Karpas-422 (cell line): ENCODE measurements at regions not wholly inside any gene's neighbourhood (a gene's known extent, or its start where the extent isn't known, plus 50 kb on each side); places are given as distances from the start of the nearest gene placed in this dataset.

ENCODE experiments used
- DNase-seq: peaks from one replicate; pipeline ENCODE4 v3.0.0-alpha.2; 2015
- H2AFZ ChIP-seq: fragments of 200-600 bp; sonication (generic); 2 replicates; pipeline ENCODE4 v1.6.1; 2014; ENCODE audit warnings: antibody characterized with exemption, low read length, mixed read lengths
- H3K27ac ChIP-seq: fragments of 200-600 bp; sonication (generic); 2 replicates; pipeline ENCODE4 v1.5.1; 2014; ENCODE audit warnings: mild to moderate bottlenecking, low read length, moderate library complexity
- H3K27me3 ChIP-seq: fragments of 200-600 bp; sonication (generic); 2 replicates; pipeline ENCODE4 v1.6.1; 2014; ENCODE audit warnings: low read length, mixed read lengths
- H3K36me3 ChIP-seq: fragments of 200-600 bp; sonication (generic); 2 replicates; pipeline ENCODE4 v1.6.1; 2014; ENCODE audit warnings: low read length, mixed read lengths; ENCODE audit not compliant: insufficient read depth
- H3K4me1 ChIP-seq: fragments of 200-600 bp; sonication (generic); 2 replicates; pipeline ENCODE4 v1.6.1; 2014; ENCODE audit warnings: mild to moderate bottlenecking, low read length, mixed read lengths
- H3K4me2 ChIP-seq: fragments of 200-600 bp; sonication (generic); 2 replicates; pipeline ENCODE4 v1.6.1; 2014; ENCODE audit warnings: low read length, low read depth, mild to moderate bottlenecking; ENCODE audit not compliant: poor library complexity, severe bottlenecking
- H3K4me3 ChIP-seq: fragments of 200-600 bp; sonication (generic); 2 replicates; pipeline ENCODE4 v1.5.1; 2014; ENCODE audit warnings: mild to moderate bottlenecking, antibody characterized with exemption, low read length, mixed read lengths
- H3K79me2 ChIP-seq: fragments of 200-600 bp; sonication (generic); 2 replicates; pipeline ENCODE4 v1.6.1; 2014; ENCODE audit warnings: mild to moderate bottlenecking, low read length, mixed read lengths
- H3K9ac ChIP-seq: fragments of 200-600 bp; sonication (generic); 2 replicates; pipeline ENCODE4 v1.6.0; 2014; ENCODE audit warnings: low read length
- H3K9me2 ChIP-seq: fragments of 200-600 bp; sonication (generic), shearing (Covaris generic); replicated peaks from 2 replicates; pipeline ENCODE4 v1.6.0; 2014; ENCODE audit warnings: mild to moderate bottlenecking, low read length, moderate library complexity; ENCODE audit not compliant: insufficient read depth
- H3K9me3 ChIP-seq: fragments of 300-700, 200-600 bp; sonication (generic); 2 replicates; pipeline ENCODE4 v1.6.1; 2014; ENCODE audit warnings: low read length, mixed read lengths
- H4K20me1 ChIP-seq: fragments of 200-600 bp; sonication (generic); 2 replicates; pipeline ENCODE4 v1.6.1; 2014; ENCODE audit warnings: mild to moderate bottlenecking, antibody characterized with exemption, low read length, low read depth; ENCODE audit not compliant: insufficient read depth

DNA sequence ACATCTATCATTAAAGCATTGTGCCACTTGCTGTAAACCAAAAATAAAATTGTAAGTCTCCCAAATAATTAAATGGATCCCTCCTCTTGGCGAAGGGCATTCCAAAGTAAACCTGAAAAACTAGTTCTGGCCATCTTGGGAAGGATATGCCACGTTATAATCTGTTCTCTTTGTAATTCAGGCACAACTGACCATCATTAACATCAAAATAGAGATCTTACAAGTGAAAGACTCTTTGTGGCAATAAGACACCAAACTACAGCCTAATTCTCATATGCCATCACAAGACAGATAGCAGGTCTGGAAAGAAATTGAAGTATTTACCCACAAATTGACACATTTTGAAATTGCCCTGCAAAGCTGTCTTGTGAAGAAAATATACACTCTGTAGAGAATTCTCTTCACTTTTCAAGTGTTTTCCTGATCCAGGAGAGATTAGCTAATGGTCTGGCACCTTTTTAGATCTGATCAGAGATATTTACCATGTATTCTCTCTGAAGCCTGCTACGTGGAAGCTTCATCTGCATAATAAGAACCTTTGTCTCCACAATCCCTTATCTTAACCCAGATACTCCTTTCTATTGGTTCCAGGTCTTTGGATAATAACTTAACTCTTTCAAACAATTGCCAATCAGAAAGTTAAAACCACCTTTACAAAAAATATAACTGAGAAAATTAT, 630.4 kb upstream of the CCDC179 start:
- Histone ChIP-seq H3K27me3 (no peaks in the 10 kb centered on the region), H3K4me2 (no peak overlapping the region), H3K79me2 (no peaks in the 10 kb centered on the region), H3K36me3 (no peaks in the 10 kb centered on the region), H3K9ac (no peak overlapping the region), H3K9me2 (no peaks in the 10 kb centered on the region), H3K27ac (no peak overlapping the region), H3K4me1 (no peaks in the 10 kb centered on the region), H2AFZ (no peak overlapping the region), H3K4me3 (no peak overlapping the region), H3K9me3 (peaks cover 5% of the 10 kb centered on the region; the same call in 1 of the 2 replicates), H4K20me1 (no peaks in the 10 kb centered on the region)
- DNase-seq, result no peak

DNA sequence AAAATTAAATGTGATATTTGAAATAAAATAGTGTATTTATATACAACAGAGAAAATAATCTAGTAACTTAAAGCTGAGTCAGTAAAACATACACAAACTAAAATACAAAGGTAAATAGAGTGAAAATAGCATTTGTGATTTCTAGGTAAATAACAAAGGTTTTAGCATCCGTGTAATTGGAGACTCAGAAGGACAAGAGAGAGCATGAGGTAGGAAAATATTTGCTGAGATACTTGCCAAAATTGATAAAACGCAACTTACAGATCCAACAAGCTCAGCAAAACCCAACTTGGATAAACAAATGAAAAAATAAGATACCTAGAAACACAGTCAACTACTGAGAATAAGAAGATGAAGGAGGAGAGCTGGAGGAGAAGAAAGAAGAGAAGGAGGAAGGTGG, 634.7 kb upstream of the CCDC179 start:
- Histone ChIP-seq H3K9me3 (peaks cover 7% of the 10 kb centered on the region), H3K4me1 (no peaks in the 10 kb centered on the region), H3K27me3 (no peaks in the 10 kb centered on the region), H2AFZ (no peak overlapping the region), H4K20me1 (no peaks in the 10 kb centered on the region), H3K4me3 (no peak overlapping the region), H3K9ac (no peak overlapping the region), H3K27ac (no peak overlapping the region), H3K9me2 (no peaks in the 10 kb centered on the region), H3K36me3 (no peaks in the 10 kb centered on the region), H3K79me2 (no peaks in the 10 kb centered on the region), H3K4me2 (no peak overlapping the region)
- DNase-seq, result no peak

DNA sequence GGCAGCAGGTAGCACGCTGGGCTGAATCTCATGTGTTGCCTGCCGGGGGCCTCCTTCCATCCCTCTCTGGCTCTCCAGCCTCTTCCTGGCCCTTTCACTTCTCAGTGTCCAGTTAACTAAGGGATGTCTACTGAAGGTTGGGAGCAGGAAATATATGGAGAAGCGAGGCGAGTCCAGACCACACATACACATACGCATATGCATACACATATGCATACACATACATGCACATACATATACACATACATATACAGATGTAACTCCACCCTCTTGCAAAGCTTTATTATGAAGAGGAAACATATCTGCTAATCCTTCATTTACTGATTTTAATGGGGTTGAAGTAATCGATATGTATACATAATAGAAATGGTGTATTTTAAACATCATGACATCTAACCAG, 636.1 kb upstream of the CCDC179 start:
- H3K9me2 ChIP-seq, result no peaks in the 10 kb centered on the region
- DNase-seq, result no peak
- no peaks in the 10 kb centered on the region for H3K79me2 ChIP-seq
- no peaks in the 10 kb centered on the region for H4K20me1 ChIP-seq
- H3K36me3 ChIP-seq, result no peaks in the 10 kb centered on the region
- no peak overlapping the region for H2AFZ ChIP-seq
- no peak overlapping the region for H3K4me2 ChIP-seq
- no peak overlapping the region for H3K4me3 ChIP-seq
- H3K27ac ChIP-seq, result no peak overlapping the region
- H3K4me1 ChIP-seq, result no peaks in the 10 kb centered on the region
- peaks cover 7% of the 10 kb centered on the region for H3K9me3 ChIP-seq
- no peak overlapping the region for H3K9ac ChIP-seq
- H3K27me3 ChIP-seq, result no peaks in the 10 kb centered on the region

DNA sequence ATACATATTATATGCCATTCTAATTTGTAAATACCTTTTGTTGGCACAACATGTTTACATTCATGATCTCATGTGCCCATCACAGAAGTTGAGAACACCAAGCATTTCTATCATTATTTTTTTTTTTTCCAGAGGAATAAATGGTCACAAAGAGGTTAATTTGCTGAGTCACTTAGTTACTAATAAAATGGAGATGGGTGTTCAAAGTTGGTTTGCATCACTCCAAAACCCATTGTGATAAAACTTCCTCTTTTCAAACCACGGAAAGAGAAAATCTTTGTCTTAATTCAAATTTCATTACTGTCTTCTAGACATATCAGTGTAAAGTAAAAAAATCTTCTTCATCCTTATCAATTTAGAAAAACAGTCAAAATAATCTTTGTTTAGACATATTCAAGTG, 636.8 kb upstream of the CCDC179 start:
- Histone ChIP-seq H3K79me2 (no peaks in the 10 kb centered on the region), H3K4me2 (no peak overlapping the region), H3K9me2 (no peaks in the 10 kb centered on the region), H3K27me3 (no peaks in the 10 kb centered on the region), H3K4me3 (no peak overlapping the region), H4K20me1 (no peaks in the 10 kb centered on the region), H3K36me3 (no peaks in the 10 kb centered on the region), H3K4me1 (no peaks in the 10 kb centered on the region), H3K27ac (no peak overlapping the region), H3K9me3 (peaks cover 7% of the 10 kb centered on the region), H3K9ac (no peak overlapping the region), H2AFZ (no peak overlapping the region)
- DNase-seq, result no peak

DNA sequence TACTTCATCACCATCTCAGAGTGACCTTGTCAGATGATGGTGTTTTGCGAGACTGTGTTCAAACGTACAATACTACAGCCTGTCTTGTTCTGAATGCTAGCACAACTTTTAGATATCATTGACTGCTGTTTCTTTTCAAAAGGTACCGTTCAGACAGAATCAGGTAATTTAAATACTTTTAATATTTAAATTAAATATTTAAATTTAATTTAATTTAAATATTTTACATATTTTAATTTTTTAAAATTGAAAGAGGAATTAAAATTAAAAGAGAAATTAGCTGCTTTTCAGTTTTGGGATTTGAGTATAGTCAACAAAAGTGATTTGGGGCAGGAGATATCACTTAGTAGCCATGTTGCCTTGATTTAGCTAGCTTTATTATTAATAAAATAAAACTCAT, 642.1 kb upstream of the CCDC179 start:
- Histone ChIP-seq H3K9ac (no peak overlapping the region), H3K9me3 (peaks cover 15% of the 10 kb centered on the region), H3K4me1 (no peaks in the 10 kb centered on the region), H3K4me3 (no peak overlapping the region), H2AFZ (no peak overlapping the region), H3K36me3 (no peaks in the 10 kb centered on the region), H3K79me2 (no peaks in the 10 kb centered on the region), H4K20me1 (no peaks in the 10 kb centered on the region), H3K27me3 (no peaks in the 10 kb centered on the region), H3K4me2 (no peak overlapping the region), H3K27ac (no peak overlapping the region), H3K9me2 (no peaks in the 10 kb centered on the region)
- DNase-seq, result no peak

DNA sequence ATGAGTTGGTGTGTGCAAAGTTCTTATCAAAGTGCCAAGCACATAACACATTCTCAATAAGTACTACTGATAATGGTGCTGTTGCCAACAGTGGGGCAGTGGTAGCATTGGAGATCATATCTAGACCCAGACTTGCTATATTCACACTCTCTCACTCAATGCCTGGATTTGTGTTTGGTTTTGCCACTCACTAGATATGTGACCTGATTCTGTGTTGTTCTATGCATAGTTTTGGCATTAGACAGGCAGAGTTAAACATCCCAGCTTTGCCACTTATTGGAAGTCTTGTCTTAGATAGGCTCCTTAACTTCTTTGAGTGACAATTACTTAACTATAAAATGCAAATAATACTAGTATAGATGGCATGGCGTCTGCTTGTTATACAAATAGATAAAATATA, 642.6 kb upstream of the CCDC179 start:
- no peaks in the 10 kb centered on the region for H3K9me2 ChIP-seq
- H3K27ac ChIP-seq, result no peak overlapping the region
- no peaks in the 10 kb centered on the region for H3K27me3 ChIP-seq
- peaks cover 15% of the 10 kb centered on the region for H3K9me3 ChIP-seq
- no peaks in the 10 kb centered on the region for H3K79me2 ChIP-seq
- no peak overlapping the region for H3K4me2 ChIP-seq
- DNase-seq, result no peak
- no peak overlapping the region for H3K9ac ChIP-seq
- no peaks in the 10 kb centered on the region for H3K4me1 ChIP-seq
- H3K36me3 ChIP-seq, result no peaks in the 10 kb centered on the region
- H4K20me1 ChIP-seq, result no peaks in the 10 kb centered on the region
- H3K4me3 ChIP-seq, result no peak overlapping the region
- H2AFZ ChIP-seq, result no peak overlapping the region

DNA sequence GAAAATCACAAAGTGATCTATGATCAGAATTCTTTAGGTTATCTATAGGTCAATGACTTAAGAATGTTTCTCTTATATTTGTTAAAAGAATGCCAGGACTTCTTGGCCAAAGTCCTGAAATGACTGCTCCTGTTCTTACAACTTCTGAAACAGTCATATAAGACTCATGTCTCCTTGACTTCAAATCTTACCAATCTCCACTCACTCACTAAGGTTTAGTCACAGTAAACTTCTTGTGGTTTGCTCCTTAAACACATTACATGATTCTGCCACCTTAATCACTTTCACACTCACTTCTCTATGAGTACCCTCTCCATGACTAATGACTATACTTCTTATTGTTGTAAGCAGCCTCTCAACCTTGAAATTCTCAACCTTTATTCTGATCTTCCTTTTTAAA, 648.7 kb upstream of the CCDC179 start:
- DNase-seq, result no peak
- no peak overlapping the region for H2AFZ ChIP-seq
- H3K4me1 ChIP-seq, result no peaks in the 10 kb centered on the region
- H3K9me2 ChIP-seq, result no peaks in the 10 kb centered on the region
- H4K20me1 ChIP-seq, result no peaks in the 10 kb centered on the region
- no peak overlapping the region for H3K4me3 ChIP-seq
- H3K9ac ChIP-seq, result no peak overlapping the region
- no peaks in the 10 kb centered on the region for H3K79me2 ChIP-seq
- H3K36me3 ChIP-seq, result no peaks in the 10 kb centered on the region
- H3K27ac ChIP-seq, result no peak overlapping the region
- H3K27me3 ChIP-seq, result no peaks in the 10 kb centered on the region
- peaks cover 8% of the 10 kb centered on the region for H3K9me3 ChIP-seq
- H3K4me2 ChIP-seq, result no peak overlapping the region

DNA sequence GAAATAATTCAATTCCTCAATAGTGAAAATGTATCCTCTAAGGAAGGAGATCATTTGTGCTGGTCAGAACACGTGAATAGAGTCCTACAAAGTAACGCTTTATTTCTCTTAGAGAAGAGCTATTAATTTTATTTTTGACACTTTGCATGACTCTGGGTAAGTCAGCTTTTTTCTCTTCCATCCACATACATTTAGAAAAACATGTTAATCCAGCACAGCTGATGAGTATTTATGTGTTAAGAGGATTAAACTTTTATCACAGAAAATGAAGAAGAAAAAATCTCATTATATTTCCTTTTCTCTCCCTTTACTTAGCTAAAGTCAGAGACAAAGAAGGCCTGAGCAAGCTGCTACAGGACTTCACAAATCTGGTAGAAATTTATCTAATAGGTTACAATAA, 649.5 kb upstream of the CCDC179 start:
- Histone ChIP-seq H3K4me1 (no peaks in the 10 kb centered on the region), H3K9ac (no peak overlapping the region), H3K27ac (no peak overlapping the region), H3K9me3 (peaks cover 11% of the 10 kb centered on the region), H3K9me2 (no peaks in the 10 kb centered on the region), H3K4me2 (no peak overlapping the region), H3K27me3 (no peaks in the 10 kb centered on the region), H4K20me1 (no peaks in the 10 kb centered on the region), H3K79me2 (no peaks in the 10 kb centered on the region), H3K4me3 (no peak overlapping the region), H3K36me3 (no peaks in the 10 kb centered on the region), H2AFZ (no peak overlapping the region)
- no peak for DNase-seq

DNA sequence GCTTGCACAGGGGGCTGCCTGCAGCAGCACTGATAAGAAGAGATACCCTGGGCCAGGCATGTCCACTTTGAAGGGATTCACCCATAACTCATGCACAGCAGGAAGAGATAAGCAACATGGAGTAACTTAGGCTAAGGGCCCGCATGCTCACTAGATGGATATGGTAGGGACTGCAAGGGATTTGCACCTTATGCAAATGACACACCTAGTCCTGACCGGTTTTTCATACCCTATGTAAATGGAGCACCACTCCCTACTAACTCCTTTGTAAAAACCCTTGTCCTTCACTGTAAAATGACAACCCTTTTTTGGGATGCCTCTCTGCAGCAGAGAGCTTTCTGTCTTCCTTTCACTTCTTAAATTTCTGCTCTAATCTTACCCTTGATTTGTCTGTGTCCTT, 658.9 kb upstream of the CCDC179 start:
- H3K4me2 ChIP-seq, result no peak overlapping the region
- H4K20me1 ChIP-seq, result no peaks in the 10 kb centered on the region
- H2AFZ ChIP-seq, result no peak overlapping the region
- H3K27me3 ChIP-seq, result no peaks in the 10 kb centered on the region
- no peaks in the 10 kb centered on the region for H3K36me3 ChIP-seq
- peaks cover 28% of the 10 kb centered on the region for H3K9me3 ChIP-seq
- no peak overlapping the region for H3K9ac ChIP-seq
- H3K4me3 ChIP-seq, result no peak overlapping the region
- H3K79me2 ChIP-seq, result no peaks in the 10 kb centered on the region
- DNase-seq, result no peak
- no peaks in the 10 kb centered on the region for H3K9me2 ChIP-seq
- no peaks in the 10 kb centered on the region for H3K4me1 ChIP-seq
- no peak overlapping the region for H3K27ac ChIP-seq
